WTC11 (cell line): ENCODE measurements at regions not wholly inside any gene's neighbourhood (a gene's known extent, or its start where the extent isn't known, plus 50 kb on each side); places are given as distances from the start of the nearest gene placed in this dataset.
"Not testable (repeated sequence)": the region's sequence is repeated elsewhere in the genome, so short reads cannot be mapped to it uniquely, and the experiment has no call there.

Source experiments
- CREB1 ChIP-seq: sonication (generic); formaldehyde crosslinking; IDR thresholded peaks from 2 replicates; pipeline ENCODE4 v1.8.0; 2023; ENCODE audit warnings: mild to moderate bottlenecking, missing genetic modification reagents
- CTCF ChIP-seq: fragments of 200-600 bp; IDR thresholded peaks from 2 replicates; pipeline ENCODE4 v1.8.0; 2022; ENCODE audit warnings: antibody characterized with exemption
- SP1 ChIP-seq: sonication (generic); formaldehyde crosslinking; conservative IDR thresholded peaks from 2 replicates; pipeline ENCODE4 v1.8.1; 2022; ENCODE audit warnings: missing genetic modification reagents

- TF ChIP-seq CREB1 (CRISPR knock-in tag); SP1 (CRISPR knock-in tag); CTCF: not testable (repeated sequence)
Measured at GRCh38 chr22:16673433-16673832, 80.8 kb upstream of the CCT8L2 start.
